Smooth muscle cell (in vitro differentiated cells): ENCODE measurements at regions not wholly inside any gene's neighbourhood (a gene's known extent, or its start where the extent isn't known, plus 50 kb on each side); places are given as distances from the start of the nearest gene placed in this dataset.
A peak's percentile ranks its signal among the peaks of the same experiment; 100 is the strongest.

ENCODE experiments used
- DNase-seq: peaks from one replicate; lab custom pipeline; 2025; ENCODE audit not compliant: unreplicated experiment; lab: John Stamatoyannopoulos, UW
- H2AFZ ChIP-seq: fragments of 200-600 bp; sonication (generic); 2 replicates; pipeline ENCODE4 v1.6.0; 2016; ENCODE audit warnings: antibody characterized with exemption, low read depth, mild to moderate bottlenecking
- H3F3A ChIP-seq: fragments of 200-600 bp; sonication (generic); 2 replicates; pipeline ENCODE4 v1.6.0; 2017; ENCODE audit warnings: antibody characterized with exemption, low read depth
- H3K27ac ChIP-seq: fragments of 200-600 bp; sonication (generic); 2 replicates; pipeline ENCODE4 v1.5.1; 2016; ENCODE audit warnings: low read depth, mild to moderate bottlenecking
- H3K27me3 ChIP-seq: fragments of 200-600 bp; sonication (generic); 2 replicates; pipeline ENCODE4 v1.6.1; 2016; ENCODE audit warnings: low read depth, mild to moderate bottlenecking
- H3K36me3 ChIP-seq: fragments of 200-600 bp; sonication (generic); 2 replicates; pipeline ENCODE4 v1.5.1; 2016; ENCODE audit warnings: low read depth
- H3K4me1 ChIP-seq: fragments of 200-600 bp; sonication (generic); 2 replicates; pipeline ENCODE4 v1.5.1; 2016; ENCODE audit warnings: low read depth
- H3K4me2 ChIP-seq: fragments of 200-600 bp; sonication (generic); 2 replicates; pipeline ENCODE4 v1.6.0; 2016; ENCODE audit warnings: mild to moderate bottlenecking
- H3K4me3 ChIP-seq: fragments of 200-600 bp; sonication (generic); 2 replicates; pipeline ENCODE4 v1.5.1; 2016; ENCODE audit warnings: mild to moderate bottlenecking
- H3K79me2 ChIP-seq: fragments of 200-600 bp; sonication (generic); 2 replicates; pipeline ENCODE4 v1.6.0; 2016; ENCODE audit warnings: low read depth, mild to moderate bottlenecking
- H3K9ac ChIP-seq: fragments of 200-600 bp; sonication (generic); 2 replicates; pipeline ENCODE4 v1.6.0; 2016; ENCODE audit warnings: low read depth
- H3K9me3 ChIP-seq: fragments of 200-600 bp; sonication (generic); replicated peaks from 2 replicates; pipeline ENCODE4 v1.5.1; 2016; ENCODE audit warnings: low read depth
- H4K20me1 ChIP-seq: fragments of 200-600 bp; sonication (generic); 2 replicates; pipeline ENCODE4 v1.6.0; 2016; ENCODE audit warnings: low read depth
- CTCF ChIP-seq: fragments of 200-600 bp; sonication (generic); IDR thresholded peaks from 2 replicates; pipeline ENCODE4 v1.5.1; 2017; ENCODE audit warnings: borderline replicate concordance, mild to moderate bottlenecking, antibody characterized with exemption; ENCODE audit not compliant: insufficient read depth, poor library complexity, severe bottlenecking
- WGBS: methylation state at CpG from one replicate; pipeline ENCODE4 v1.1.7; 2016; ENCODE audit warnings: low lambda C conversion rate; 5-methylcytosine and 5-hydroxymethylcytosine counted together

GRCh38 chr1:80258659-80259058 is 1252.1 kb upstream of the ADGRL4 start:
- WGBS: 0% methylated on average over 1 of the region's 1 CpG
- TF ChIP-seq CTCF: no peak

DNA sequence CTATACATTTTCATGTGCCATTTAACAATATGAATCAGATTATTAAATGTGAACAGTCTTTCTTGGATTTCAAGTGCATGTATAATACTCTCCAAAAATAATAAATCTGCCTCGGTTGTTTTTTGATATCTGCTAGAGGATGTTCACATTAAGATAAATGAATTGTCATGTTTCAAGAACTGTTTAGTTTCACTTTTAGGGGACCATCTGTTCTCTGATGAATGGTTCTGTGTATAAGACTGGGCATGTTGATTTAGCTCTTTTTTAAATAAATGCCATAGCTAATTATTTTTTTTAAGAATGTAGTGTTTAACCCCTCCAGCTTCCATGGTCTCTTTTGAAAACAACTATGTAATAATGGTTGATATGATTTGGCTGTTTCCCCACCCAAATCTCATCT is 1245.1 kb upstream of the ADGRL4 start:
- no peaks in the 10 kb centered on the region for H3K36me3 ChIP-seq
- 74% methylated on average over 1 of the region's 1 CpG for WGBS
- TF ChIP-seq CTCF: no peak
- H3K4me3 ChIP-seq: no peak overlapping the region
- no peak overlapping the region for H3K4me2 ChIP-seq
- no peaks in the 10 kb centered on the region for H3K79me2 ChIP-seq
- H2AFZ ChIP-seq: no peak overlapping the region
- H4K20me1 ChIP-seq: no peaks in the 10 kb centered on the region
- H3K27ac ChIP-seq: peak overlapping the region; percentile 69
- no peak for DNase-seq
- H3K9me3 ChIP-seq: no peaks in the 10 kb centered on the region
- H3K9ac ChIP-seq: peak overlapping the region; percentile 42
- H3K4me1 ChIP-seq: no peaks in the 10 kb centered on the region
- no peaks in the 10 kb centered on the region for H3K27me3 ChIP-seq
- no peaks in the 10 kb centered on the region for H3F3A ChIP-seq

More at GRCh38 chr1:80258659-80259058, 1252.1 kb upstream of the ADGRL4 start:
- Histone ChIP-seq H3K36me3 (no peaks in the 10 kb centered on the region), H3K9me3 (peaks cover 8% of the 10 kb centered on the region), H3K79me2 (no peaks in the 10 kb centered on the region), H3K27me3 (no peaks in the 10 kb centered on the region), H3K4me1 (no peaks in the 10 kb centered on the region), H3F3A (no peaks in the 10 kb centered on the region), H3K4me2 (no peak overlapping the region), H3K4me3 (no peak overlapping the region), H3K27ac (peak overlapping the region; percentile 84), H3K9ac (peak overlapping the region; percentile 24), H4K20me1 (no peaks in the 10 kb centered on the region), H2AFZ (no peak overlapping the region)
- DNase-seq: no peak

DNA sequence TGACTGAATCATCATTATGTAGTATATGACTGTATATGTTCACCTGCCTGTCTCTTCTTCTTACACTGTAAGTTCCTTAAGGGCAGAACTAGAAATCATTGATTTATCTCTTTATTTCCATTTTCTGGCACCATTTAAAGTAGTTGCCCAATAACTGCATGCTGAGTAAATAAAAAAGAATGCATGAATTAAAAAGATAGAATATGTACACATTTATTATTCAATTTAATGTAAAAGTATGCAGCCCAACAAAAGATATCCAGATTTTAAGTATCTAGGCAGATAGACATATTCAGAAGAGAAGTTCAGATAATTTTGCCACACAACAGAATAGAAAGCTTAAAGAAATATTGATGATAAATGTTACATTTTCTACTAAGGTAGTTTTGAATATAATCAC is 1244.6 kb upstream of the ADGRL4 start:
- Histone ChIP-seq H4K20me1 (no peaks in the 10 kb centered on the region), H3K27ac (peak overlapping the region; percentile 69), H3K4me2 (no peak overlapping the region), H3K79me2 (no peaks in the 10 kb centered on the region), H3K9ac (peak overlapping the region; percentile 42), H3K4me1 (no peaks in the 10 kb centered on the region), H3K4me3 (no peak overlapping the region), H3K9me3 (no peaks in the 10 kb centered on the region), H3F3A (no peaks in the 10 kb centered on the region), H3K36me3 (no peaks in the 10 kb centered on the region), H2AFZ (no peak overlapping the region), H3K27me3 (no peaks in the 10 kb centered on the region)
- TF ChIP-seq CTCF: no peak
- DNase-seq: no peak

DNA sequence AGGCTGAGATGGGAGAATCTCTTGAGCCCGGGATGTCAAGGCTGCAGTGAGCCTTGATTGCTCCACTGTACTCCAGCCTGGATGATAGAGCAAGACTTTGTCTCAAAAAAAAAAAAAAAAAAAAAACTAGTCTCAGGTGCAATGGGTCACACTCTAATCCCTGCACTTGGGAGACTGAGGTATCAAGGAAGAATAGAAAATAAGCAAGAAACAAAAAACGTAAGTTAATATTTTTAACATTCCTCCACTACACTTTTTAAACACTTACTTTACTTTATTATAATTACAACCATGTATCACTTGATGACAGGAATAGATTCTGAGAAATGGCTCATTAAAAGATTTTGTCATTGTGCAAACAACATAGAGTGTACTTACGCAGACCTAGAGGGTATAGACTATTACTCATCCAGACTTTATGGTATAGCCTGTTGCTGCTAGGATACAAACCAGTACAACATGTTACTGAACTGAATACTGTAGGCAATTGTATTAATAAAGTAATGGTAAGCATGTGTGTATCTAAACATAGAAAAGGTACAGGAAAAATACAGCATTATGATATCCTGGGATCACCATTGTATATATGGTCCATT is 1244.1 kb upstream of the ADGRL4 start:
- H3K36me3 ChIP-seq: no peaks in the 10 kb centered on the region

More for the DNA sequence above, 1244.1 kb upstream of the ADGRL4 start:
- Histone ChIP-seq H3K27ac (peak overlapping the region; percentile 69), H3K9ac (peak overlapping the region; percentile 42), H2AFZ (no peak overlapping the region), H3K4me1 (no peaks in the 10 kb centered on the region), H3K27me3 (no peaks in the 10 kb centered on the region), H3K4me3 (no peak overlapping the region), H3F3A (no peaks in the 10 kb centered on the region), H3K9me3 (no peaks in the 10 kb centered on the region), H4K20me1 (no peaks in the 10 kb centered on the region), H3K4me2 (no peak overlapping the region), H3K79me2 (no peaks in the 10 kb centered on the region)
- WGBS: 68% methylated on average over 3 of the region's 3 CpGs
- no peak for TF ChIP-seq CTCF
- DNase-seq: no peak
